RWPE2 (cell line): ENCODE measurements at regions not wholly inside any gene's neighbourhood (a gene's known extent, or its start where the extent isn't known, plus 50 kb on each side); places are given as distances from the start of the nearest gene placed in this dataset.
A peak's percentile ranks its signal among the peaks of the same experiment; 100 is the strongest.

Experiments used
- ATAC-seq: fragments of 200-7000 bp; cut with Tn5 transposase; 3 replicates; pipeline ENCODE4 v1.9.1; 2021; ENCODE audit warnings: low read depth
- DNase-seq: peaks from one replicate; pipeline ENCODE4 v3.0.0-alpha.2; 2020; ENCODE audit warnings: low spot score
- H3K27ac ChIP-seq: fragments of 450-650 bp; 2 replicates; pipeline ENCODE4 v1.5.1; 2017; ENCODE audit warnings: mild to moderate bottlenecking; ENCODE audit not compliant: poor library complexity, severe bottlenecking
- H3K27me3 ChIP-seq: fragments of 250-450 bp; sonication (Bioruptor Pico); 2 replicates; pipeline ENCODE4 v1.5.1; 2021; ENCODE audit warnings: mild to moderate bottlenecking, moderate library complexity; ENCODE audit not compliant: insufficient read depth, poor library complexity, severe bottlenecking
- H3K36me3 ChIP-seq: fragments of 250-450 bp; sonication (Bioruptor Pico); 2 replicates; pipeline ENCODE4 v1.5.1; 2020; ENCODE audit warnings: low read depth, mild to moderate bottlenecking, moderate library complexity
- H3K4me1 ChIP-seq: fragments of 250-450 bp; sonication (Bioruptor Pico); 2 replicates; pipeline ENCODE4 v1.5.1; 2021; ENCODE audit warnings: mild to moderate bottlenecking, moderate library complexity; ENCODE audit not compliant: insufficient read depth, poor library complexity, severe bottlenecking
- H3K4me3 ChIP-seq: fragments of 250-450 bp; sonication (Bioruptor Pico); 2 replicates; pipeline ENCODE4 v1.5.1; 2021; ENCODE audit warnings: mild to moderate bottlenecking, moderate library complexity; ENCODE audit not compliant: severe bottlenecking
- H3K9me3 ChIP-seq: fragments of 250-450 bp; sonication (Bioruptor Pico); 2 replicates; pipeline ENCODE4 v1.5.1; 2021; ENCODE audit warnings: mild to moderate bottlenecking, moderate library complexity; ENCODE audit not compliant: severe bottlenecking
- TF ChIP-seq, protein P1 (sequence below): fragments of 450-650 bp; IDR thresholded peaks from one replicate; pipeline ENCODE4 v1.5.1; 2017; ENCODE audit warnings: mild to moderate bottlenecking, moderate library complexity; ENCODE audit not compliant: poor library complexity, severe bottlenecking

DNA sequence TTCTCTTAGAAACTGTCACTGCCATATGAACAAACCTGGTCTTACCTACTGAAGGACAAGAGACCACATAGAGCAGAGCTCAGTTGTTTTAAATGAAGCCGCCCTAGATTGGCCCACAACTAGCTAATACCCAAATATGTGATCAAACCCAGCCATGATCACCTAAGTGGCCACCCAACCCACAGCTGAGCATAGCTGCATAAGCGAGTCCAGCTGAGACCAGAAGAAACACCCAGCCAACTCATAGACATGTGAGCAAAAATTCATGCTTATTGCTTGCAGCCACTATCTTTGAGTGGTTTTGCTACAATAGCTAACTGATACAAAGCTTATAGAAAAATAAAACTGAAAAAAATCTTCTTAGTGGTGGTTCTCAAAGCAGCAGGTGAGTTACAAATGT, 124.3 kb upstream of the CPNE4 start:
- TF ChIP-seq, protein P1, sequence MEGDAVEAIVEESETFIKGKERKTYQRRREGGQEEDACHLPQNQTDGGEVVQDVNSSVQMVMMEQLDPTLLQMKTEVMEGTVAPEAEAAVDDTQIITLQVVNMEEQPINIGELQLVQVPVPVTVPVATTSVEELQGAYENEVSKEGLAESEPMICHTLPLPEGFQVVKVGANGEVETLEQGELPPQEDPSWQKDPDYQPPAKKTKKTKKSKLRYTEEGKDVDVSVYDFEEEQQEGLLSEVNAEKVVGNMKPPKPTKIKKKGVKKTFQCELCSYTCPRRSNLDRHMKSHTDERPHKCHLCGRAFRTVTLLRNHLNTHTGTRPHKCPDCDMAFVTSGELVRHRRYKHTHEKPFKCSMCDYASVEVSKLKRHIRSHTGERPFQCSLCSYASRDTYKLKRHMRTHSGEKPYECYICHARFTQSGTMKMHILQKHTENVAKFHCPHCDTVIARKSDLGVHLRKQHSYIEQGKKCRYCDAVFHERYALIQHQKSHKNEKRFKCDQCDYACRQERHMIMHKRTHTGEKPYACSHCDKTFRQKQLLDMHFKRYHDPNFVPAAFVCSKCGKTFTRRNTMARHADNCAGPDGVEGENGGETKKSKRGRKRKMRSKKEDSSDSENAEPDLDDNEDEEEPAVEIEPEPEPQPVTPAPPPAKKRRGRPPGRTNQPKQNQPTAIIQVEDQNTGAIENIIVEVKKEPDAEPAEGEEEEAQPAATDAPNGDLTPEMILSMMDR: no peak
- no peaks in the 10 kb centered on the region for H3K36me3 ChIP-seq
- DNase-seq (no peak), ATAC-seq (no peak)
- no peak overlapping the region for H3K27ac ChIP-seq
- H3K27me3 ChIP-seq: no peaks in the 10 kb centered on the region
- no peak overlapping the region for H3K4me3 ChIP-seq
- no peaks in the 10 kb centered on the region for H3K9me3 ChIP-seq
- H3K4me1 ChIP-seq: peaks cover 5% of the 10 kb centered on the region

DNA sequence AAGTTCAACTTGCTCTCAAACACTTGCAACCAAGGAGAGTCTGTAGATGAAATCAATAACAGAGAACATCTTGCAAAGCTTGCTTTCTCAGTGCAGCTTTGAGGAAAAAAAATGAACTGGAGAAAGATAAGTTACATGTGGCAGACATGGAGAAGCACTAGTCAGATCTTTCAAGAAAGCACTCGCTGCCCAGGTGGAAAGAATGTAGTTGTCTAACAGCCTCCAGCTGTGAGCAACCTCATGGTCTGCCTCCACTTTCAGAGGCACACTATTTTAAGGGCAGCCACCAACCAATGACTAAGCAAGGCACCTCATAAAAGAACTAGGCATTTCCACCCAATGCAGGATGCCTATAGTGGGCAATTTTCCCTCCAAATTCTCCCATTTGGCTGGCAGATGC, 125.4 kb upstream of the CPNE4 start:
- Histone ChIP-seq H3K4me1 (peaks cover 15% of the 10 kb centered on the region), H3K36me3 (no peaks in the 10 kb centered on the region), H3K9me3 (no peaks in the 10 kb centered on the region), H3K4me3 (no peak overlapping the region), H3K27ac (no peak overlapping the region), H3K27me3 (no peaks in the 10 kb centered on the region)
- TF ChIP-seq, protein P1: no peak
- ATAC-seq (no peak), DNase-seq (no peak)

DNA sequence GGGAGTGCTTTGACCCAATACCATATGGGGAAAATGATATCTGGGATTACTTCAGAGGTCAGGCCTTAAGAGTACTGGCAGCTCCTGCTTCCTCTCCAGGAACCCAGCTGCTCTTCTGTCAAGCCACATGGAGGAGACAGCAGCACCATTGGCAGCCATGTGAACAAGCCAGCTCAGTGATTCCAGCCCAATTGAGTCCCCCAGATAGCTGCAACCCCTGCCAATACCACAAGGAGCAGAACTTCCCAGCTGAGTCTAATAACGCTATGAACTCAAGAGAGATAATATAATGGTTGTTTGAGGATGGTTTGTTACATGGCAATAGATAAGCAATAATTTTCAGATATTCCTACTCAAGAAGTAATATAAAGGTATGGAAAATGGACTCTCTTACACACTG, 126.8 kb upstream of the CPNE4 start:
- ATAC-seq (no peak), DNase-seq (no peak)
- no peaks in the 10 kb centered on the region for H3K27me3 ChIP-seq
- H3K9me3 ChIP-seq: no peaks in the 10 kb centered on the region
- H3K36me3 ChIP-seq: no peaks in the 10 kb centered on the region
- TF ChIP-seq, protein P1: no peak
- peaks cover 15% of the 10 kb centered on the region for H3K4me1 ChIP-seq
- no peak overlapping the region for H3K4me3 ChIP-seq
- H3K27ac ChIP-seq: no peak overlapping the region

DNA sequence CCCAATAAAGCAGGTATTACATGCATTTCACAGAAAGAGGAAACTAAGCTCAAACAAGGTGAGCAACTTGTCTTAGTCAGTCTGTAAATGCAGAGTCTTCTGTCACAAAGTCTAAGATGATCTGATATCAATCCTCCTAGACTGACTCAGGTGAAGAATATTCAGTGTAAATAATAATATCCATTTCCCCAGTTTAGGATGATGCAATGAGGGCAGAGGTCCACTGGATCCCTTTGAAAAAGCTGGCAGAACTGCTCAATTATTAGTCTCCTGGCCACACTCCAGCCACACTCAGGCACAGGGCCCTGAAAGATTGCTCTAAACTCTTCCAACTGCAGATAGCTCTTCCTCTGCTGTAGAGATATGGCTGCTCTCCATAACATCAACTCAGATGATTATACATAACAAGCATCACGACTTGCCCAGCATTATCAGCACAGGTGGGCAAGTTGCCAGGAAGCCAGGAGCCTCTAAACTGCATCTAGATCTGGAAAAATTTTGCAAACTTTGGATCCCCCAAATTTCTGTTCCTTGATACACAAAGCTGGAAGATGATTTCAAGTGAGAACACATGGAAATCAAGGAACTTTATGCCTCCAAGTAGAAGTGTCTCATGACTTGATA, 129.8 kb upstream of the CPNE4 start:
- no peaks in the 10 kb centered on the region for H3K27me3 ChIP-seq
- peak overlapping the region; percentile 51 for H3K27ac ChIP-seq
- ATAC-seq (peak; percentile 98), DNase-seq (peak; percentile 48)
- H3K9me3 ChIP-seq: no peaks in the 10 kb centered on the region
- H3K4me3 ChIP-seq: no peak overlapping the region
- TF ChIP-seq, protein P1: no peak
- no peaks in the 10 kb centered on the region for H3K36me3 ChIP-seq
- H3K4me1 ChIP-seq: peaks cover 15% of the 10 kb centered on the region

DNA sequence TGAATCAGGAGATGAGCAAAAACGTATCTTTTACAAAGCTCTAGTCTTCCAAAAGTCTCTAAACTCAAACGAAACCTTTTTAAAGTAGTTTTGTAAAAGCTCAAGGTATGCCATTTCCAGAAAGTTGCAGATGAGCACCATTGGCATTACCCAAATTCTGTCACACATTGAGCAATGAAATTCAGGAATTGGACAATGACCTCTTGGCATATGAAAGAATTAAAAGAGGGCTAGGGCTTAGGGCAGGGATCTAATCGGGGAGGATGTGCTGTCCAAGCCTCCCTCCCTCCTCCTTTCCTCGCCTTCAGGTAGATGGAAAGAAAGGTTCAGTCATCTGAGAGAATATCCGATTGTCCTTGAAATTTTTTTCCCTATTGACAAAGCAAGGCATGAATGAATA, 133.1 kb upstream of the CPNE4 start:
- no peaks in the 10 kb centered on the region for H3K36me3 ChIP-seq
- H3K4me1 ChIP-seq: peaks cover 15% of the 10 kb centered on the region
- TF ChIP-seq, protein P1: no peak
- H3K27ac ChIP-seq: no peak overlapping the region
- no peaks in the 10 kb centered on the region for H3K27me3 ChIP-seq
- no peak overlapping the region for H3K4me3 ChIP-seq
- no peak for DNase-seq
- ATAC-seq: no peak
- H3K9me3 ChIP-seq: no peaks in the 10 kb centered on the region
